NCI-H2029 (cell line): ENCODE measurements at regions not wholly inside any gene's neighbourhood (a gene's known extent, or its start where the extent isn't known, plus 50 kb on each side); places are given as distances from the start of the nearest gene placed in this dataset.

ENCODE experiments used
- DNase-seq: peaks from one replicate; lab custom pipeline; 2025; lab: John Stamatoyannopoulos, UW

GRCh38 chr1:163745204-163745603 lies 423.4 kb downstream of the NUF2 start:
- DNase-seq: no peak

GRCh38 chr1:163747261-163747660 lies 425.5 kb downstream of the NUF2 start:
- no peak for DNase-seq

GRCh38 chr1:163747855-163748254 lies 426.1 kb downstream of the NUF2 start:
- DNase-seq: no peak

GRCh38 chr1:163758977-163759670 lies 437.4 kb downstream of the NUF2 start:
- DNase-seq: no peak

- no peak for DNase-seq
Measured at GRCh38 chr1:163761898-163762297, 440.1 kb downstream of the NUF2 start.

DNA sequence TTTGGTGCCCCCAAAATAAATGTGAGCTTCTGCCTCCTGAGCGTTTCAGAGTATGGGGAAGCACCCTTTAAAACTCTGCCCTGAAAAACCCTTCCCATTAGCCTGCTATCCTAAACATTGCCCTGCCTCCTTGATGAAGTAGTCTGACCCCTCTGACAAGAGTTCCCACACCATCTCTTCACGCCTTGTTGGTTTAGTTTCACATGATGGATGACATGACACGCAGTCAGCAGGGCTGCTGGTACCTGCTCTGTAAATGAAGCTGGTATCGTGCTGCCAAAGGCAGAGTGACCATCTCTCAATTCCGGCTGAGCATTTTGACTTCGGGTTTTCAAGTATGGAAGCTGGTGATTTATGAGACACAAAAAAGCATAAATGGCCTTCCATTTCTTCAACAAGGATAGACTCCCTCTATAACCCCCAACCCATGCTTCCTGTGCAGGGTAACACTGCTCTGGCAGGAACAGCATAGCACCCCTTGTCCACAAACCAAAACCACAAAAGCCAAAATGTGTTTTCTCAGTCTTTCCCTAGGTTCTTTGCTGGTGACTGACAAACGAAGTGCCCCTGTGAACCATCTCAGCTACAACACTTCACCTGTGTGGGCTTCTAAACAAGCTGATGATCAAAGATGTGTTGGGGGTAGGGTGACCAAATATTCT lies 444.6 kb downstream of the NUF2 start:
- DNase-seq: no peak

DNA sequence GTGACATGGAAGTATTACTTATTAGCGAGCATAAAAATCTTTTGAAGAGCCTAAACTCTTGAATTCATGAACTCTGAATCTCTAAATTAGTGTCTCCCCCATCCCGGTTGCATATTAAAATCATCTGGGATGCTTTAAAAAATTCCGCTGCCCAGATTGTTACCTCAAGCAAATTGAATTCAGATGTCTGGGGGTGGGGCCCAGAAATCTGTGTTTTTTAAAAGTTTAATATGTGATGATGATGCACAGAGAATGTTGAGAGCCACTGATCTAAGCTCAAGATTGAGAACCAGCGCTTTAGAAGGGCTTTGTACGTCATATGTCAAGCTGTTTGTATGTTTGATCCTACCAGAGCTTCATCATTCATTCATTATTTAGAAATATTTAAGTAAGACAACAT lies 446.8 kb downstream of the NUF2 start:
- DNase-seq: no peak

- DNase-seq: no peak
Measured at GRCh38 chr1:163770265-163770664, 448.5 kb downstream of the NUF2 start.

- no peak for DNase-seq
Measured at GRCh38 chr1:163771637-163772036, 449.9 kb downstream of the NUF2 start.

DNA sequence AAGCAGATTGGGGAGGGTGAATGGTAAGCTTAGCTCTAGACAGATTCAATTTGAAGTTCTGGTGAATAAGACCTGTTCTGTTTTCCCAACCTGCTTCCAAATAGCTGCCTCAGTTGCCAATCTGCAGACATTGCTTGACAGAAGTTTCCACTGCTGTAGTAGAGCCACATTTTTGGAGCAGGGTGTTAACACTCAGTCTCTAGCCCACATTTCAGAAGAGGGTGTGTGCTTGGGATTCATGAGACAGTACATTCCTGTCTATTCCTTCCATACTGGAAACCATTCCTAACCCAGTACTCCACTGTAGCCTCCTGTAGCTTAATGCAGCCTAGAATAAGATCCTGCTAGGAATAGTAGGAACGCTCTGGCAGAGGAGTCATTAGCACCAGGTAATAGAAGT lies 450.5 kb downstream of the NUF2 start:
- DNase-seq: no peak

- DNase-seq: no peak
Measured at GRCh38 chr1:163773396-163773795, 451.6 kb downstream of the NUF2 start.

DNA sequence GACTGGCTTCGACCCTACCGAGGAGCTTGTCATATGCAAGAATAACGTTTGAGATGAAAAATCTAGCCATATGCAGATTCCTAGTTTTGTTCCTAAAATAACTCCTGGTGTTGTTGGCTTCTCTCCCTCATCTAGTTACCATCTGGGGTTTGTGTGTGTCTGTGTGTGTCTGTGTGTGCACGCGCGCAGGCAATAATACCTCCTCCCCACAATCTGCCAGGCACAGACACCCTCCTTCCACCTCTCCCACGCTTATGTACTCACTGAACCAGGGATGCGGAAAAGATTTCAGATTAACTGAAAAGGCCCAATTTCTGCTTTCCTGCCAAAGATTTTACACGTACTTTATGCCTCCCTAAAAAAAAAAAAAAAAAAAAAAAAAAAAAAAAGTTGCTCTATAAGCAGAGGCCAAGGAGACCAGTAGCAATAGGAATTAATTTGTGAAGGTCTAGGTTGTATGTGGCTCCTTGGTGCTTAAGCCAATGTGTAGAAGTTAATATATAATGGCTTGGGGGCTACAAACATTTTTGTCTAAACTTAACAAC lies 452.7 kb downstream of the NUF2 start:
- DNase-seq: no peak

- no peak for DNase-seq
Measured at GRCh38 chr1:163774978-163775620, 453.3 kb downstream of the NUF2 start.

DNA sequence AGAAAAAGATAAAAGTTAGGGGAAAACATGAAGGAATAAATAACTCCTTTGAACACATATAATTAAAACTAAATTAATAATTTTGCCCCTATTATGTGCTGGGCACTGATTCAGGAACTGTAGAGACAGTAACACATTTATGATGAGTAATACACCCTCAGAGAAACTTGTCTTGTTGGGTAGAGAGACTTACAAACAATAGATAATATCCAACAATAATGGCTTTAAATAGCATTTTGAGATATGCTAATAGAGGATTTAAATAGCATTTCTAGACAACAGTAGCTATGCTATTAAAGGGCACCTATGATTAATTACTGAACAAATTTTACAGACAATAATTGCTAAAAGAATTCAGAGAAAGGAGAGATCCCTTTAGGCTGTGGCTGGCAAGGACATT lies 455.5 kb downstream of the NUF2 start:
- no peak for DNase-seq

- DNase-seq: no peak
Measured at GRCh38 chr1:163781146-163781545, 459.4 kb downstream of the NUF2 start.

DNA sequence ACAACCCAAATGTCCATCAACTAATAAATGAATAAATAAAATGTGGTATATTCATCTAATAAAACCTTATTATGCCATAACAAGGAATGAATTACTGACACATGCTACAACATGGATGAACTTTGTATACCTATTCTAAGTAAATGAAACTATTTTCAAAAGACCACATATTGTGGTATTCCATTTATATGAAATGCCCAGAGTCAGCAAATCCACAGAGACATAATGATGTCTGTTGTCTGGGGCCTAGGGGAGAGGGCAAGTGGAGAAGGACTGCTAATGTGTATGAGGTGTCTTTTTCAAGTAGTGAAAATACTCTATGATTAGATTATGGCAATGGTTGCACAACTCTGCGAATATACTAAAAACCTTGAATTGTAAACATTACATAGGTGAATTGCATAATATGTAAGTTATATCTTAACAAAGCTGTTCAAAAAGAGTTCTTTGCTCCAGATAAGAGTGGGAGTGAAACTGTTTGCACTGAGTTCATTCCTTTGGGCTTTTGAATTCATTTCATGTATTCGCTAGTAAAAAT lies 464.2 kb downstream of the NUF2 start:
- DNase-seq: no peak

DNA sequence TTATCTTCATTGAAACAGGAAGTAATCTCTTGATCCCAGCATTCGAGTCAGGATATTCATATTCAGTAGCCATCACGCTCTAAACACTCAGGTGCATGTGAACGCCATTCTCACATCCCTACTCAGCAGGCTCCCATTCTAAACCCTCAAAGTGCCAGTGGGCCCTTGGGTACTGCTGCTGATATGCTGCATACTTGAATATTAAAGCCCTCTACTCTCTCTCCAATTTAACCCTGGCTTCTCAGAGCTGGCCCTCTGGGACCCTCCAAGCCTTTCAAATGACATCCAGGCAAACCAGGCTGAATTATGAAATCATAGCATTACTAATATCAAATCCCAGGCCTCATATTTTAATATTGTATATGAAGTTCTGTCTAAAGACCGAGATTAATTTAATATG lies 468.2 kb downstream of the NUF2 start:
- DNase-seq: no peak

DNA sequence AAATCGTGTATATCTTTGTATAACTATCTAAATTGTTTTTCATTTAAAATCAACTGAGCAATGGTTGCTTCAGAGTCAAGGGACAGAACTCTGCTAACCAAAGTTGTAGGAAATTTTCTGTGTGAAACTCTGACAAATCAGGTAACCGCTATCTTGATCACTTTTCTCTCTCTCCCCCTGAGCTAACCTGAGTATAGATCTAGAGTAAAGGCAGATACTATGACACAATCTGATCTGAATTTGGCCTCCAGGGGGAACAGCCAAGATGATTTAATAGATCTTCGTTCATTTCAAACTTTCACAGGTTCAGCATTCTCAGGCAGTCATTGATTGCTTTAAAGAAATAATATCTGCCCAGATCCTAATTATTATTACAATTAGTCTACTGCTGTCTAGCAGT lies 472.8 kb downstream of the NUF2 start:
- DNase-seq: no peak

- DNase-seq: no peak
Measured at GRCh38 chr1:163796394-163796821, 474.7 kb downstream of the NUF2 start.

DNA sequence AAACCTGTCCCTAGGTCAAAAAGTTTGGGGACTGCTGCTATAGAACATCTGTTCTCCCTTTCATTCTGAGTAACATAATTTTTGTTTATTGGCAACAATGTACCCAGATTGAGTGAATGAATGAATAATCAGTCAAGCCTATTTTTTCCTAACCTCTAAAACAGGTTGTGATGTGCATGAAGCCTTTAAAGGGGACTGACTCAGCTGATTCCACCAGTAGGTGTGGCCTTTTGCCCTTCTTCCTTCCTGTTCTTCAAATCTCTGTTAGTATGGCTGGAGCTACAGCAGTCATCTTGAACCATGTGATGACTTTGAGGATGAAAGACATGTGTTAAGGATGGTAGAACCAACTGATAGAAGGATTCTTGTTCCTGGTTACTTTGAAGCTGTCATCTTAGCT lies 476.1 kb downstream of the NUF2 start:
- no peak for DNase-seq

GRCh38 chr1:163799190-163799805 lies 477.5 kb downstream of the NUF2 start:
- DNase-seq: no peak

DNA sequence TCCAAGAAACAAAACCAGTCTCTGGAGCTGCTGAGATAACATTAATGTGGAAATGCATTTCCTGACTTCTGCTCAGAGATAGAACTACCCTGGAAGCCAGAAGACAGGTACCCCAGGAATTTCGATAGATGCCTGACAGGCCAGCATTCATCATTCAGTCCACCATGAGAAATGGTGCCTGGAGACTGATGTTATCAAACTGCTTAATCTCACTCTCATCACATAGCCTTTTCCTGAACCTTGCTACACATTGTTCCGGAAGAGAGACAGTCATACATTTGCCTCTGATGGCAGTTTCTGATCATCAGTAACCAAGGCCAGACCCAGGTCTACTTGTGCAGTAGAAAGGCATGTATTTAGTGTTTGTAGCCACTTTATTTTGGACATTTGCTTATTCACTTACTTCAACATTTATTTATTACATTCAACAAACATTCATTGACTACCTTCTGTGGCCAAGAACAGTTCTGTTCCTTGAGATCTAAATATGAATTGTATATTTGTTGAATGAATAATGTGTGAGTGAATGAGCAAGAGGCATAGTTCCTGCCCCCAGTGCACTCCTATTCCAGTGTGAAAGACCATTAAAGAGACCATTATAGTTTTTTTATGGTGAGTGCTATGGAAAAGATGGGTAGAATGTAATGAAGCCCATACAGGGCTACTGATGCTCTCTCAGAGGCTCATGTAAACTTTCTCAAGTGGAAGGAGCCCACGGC lies 485.7 kb downstream of the NUF2 start:
- DNase-seq: no peak
